GM18511 (cell line): ENCODE measurements at regions not wholly inside any gene's neighbourhood (a gene's known extent, or its start where the extent isn't known, plus 50 kb on each side); places are given as distances from the start of the nearest gene placed in this dataset.

Experiments
- ATAC-seq: cut with Tn5 transposase; IDR thresholded peaks from one replicate; pipeline ENCODE4 v1.9.1; 2021; ENCODE audit warnings: mild to moderate bottlenecking, moderate library complexity; ENCODE audit not compliant: unreplicated experiment

- no peak for ATAC-seq
Measured at GRCh38 chr3:145815707-145816413, 345.1 kb downstream of the PLOD2 start.

DNA sequence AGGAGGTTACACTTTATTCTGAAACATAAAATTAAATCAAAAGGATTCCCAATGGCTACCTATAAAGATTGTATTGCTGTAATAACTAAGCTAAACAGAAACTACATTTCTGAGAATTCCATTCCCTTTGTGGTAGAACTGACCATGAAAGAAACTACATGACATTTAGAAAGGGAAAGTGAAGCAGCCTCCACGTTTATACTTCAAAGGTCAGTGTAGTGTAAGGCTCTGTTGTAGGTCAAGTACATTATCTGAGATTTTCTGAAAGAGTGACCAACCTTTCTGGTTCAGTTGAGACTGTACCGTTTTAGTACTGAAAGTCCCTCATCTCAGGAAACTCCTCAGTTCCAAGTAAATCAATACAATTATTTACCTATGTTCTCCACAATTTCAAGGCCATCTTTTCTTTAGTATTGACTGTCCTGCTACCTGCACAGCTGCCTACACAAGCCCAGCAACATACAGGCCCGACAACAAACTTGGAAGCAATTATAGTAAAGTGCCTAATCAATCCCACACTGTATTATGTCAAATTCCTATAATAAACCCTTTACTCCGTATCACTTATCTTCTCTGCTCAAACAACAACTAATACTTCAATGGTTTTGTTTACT, 343.0 kb downstream of the PLOD2 start:
- ATAC-seq: peak; percentile 74

DNA sequence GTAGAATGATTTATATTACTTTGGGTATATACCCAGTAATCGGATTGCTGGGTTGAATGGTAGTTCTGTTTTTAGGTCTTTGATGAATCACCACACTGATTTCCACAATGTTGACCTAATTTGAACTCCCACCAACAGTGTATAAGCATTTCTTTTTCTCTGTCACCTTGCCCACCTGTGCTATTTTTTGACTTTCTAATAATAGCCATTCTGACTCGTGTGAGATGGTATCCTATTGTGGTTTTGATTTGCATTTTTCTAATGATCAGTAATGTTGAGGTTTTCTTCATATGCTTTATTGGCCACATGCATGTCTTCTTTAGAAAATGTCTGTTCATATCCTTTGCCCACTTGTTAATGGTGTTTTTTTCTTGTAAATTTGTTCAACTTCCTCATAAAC, 340.8 kb downstream of the PLOD2 start:
- ATAC-seq: no peak

- ATAC-seq: no peak
Measured at GRCh38 chr3:145842294-145842902, 318.6 kb downstream of the PLOD2 start.

GRCh38 chr3:145843561-145843960, 317.4 kb downstream of the PLOD2 start:
- ATAC-seq: no peak

GRCh38 chr3:145849115-145849514, 311.9 kb downstream of the PLOD2 start:
- ATAC-seq: no peak

GRCh38 chr3:145854499-145854898, 306.5 kb downstream of the PLOD2 start:
- ATAC-seq: no peak

GRCh38 chr3:145857956-145858355, 303.0 kb downstream of the PLOD2 start:
- ATAC-seq: no peak

DNA sequence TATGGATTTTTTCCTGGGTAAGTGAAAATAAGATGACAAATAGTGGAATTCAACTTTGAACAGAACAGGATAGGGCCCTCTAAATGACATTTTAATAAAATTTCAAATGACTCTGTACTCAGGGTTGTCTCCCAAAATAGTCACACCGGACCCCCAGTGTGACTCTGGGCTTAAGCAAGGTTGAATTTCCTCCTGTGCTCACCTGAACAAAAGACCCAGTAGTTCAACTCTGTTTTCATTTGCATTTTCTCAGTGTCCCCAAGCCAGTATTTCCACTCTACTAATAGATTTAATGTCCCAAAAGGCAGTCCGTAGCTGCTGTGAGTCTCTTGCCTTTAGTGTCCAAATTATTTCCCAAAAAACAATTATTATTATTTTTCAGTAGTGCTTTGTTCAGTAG, 296.6 kb downstream of the PLOD2 start:
- no peak for ATAC-seq

GRCh38 chr3:145865399-145866018, 295.5 kb downstream of the PLOD2 start:
- ATAC-seq: no peak

- ATAC-seq: peak; percentile 81
Measured at GRCh38 chr3:145869958-145870357, 291.0 kb downstream of the PLOD2 start.

DNA sequence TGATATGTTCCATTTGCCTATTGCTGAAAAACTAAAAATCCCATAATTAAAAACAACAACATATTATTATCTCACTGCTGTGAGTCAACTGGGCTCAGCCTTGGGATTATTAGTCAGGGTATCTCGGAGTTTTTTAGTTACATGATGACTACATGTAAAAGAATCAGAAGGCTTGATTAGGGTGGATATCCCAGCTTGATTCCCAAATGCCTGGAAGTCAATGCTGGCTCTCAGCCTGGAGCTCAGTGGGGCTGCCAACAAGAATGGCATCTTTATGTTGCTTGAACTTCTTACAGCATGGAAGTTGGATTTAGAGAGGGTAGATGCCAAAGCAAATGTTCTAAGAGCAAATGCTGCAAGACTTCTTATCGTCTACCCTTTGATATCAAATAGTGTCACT, 278.5 kb downstream of the PLOD2 start:
- no peak for ATAC-seq

DNA sequence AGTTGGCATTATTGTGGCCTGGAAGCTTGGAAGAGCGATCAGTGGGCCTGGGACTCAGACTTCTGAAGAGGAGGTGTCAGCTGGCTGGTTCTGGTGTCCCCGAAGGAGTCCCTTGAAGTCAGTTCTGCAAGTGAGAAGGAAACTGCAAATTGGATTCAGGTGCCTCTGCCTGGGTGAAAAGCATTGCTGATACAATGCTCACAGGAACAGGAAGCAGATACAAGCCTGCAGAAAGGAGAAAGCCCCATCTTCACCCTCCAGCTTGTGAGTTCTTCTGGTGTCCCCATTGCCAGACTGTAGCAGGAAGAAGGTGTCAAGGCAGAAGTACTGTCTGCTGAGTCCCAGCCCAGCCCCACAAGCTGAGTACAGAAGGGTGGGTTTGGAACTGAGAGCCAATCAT, 271.3 kb downstream of the PLOD2 start:
- peak; percentile 64 for ATAC-seq

DNA sequence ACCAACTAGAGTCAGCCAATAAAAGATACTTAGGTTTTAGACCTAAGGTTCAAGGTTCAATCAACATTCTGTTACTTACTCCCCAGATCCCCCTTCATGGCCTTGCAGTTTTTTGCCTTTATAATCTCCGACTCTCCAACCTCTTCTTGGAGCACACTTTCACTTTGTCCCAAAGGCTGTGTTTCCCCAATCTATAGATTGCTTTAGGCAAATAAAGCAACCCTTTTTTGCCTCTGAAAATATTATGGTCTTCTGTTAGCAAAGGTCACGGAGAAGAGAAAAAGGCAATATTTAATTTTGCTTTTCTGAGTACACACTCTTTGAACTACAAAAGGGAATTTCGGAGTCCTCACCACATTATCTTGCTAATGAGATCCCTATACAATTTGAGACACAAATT, 268.1 kb downstream of the PLOD2 start:
- ATAC-seq: no peak

- no peak for ATAC-seq
Measured at GRCh38 chr3:145893331-145893730, 267.7 kb downstream of the PLOD2 start.

DNA sequence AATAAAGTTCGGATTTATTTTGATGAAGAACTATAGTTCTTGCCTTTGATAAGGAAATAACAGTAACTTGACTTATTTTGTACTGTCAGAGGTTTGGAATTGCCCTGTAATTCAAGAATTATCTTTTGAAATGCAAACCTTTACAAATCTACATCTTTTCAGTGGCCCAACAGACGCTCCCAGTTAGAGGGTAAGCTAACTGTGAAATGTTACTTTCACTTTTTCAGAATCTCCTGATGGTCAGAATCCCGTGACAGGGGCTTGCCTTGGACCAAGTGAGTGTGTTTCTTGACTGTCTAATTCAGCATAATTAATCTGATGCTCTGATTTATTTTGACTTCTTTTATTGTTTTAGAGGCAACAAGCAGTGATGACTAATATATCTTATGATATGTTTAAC, 262.5 kb downstream of the PLOD2 start:
- peak; percentile 43 for ATAC-seq

- peak; percentile 60 for ATAC-seq
Measured at GRCh38 chr3:145899241-145899640, 261.7 kb downstream of the PLOD2 start.

DNA sequence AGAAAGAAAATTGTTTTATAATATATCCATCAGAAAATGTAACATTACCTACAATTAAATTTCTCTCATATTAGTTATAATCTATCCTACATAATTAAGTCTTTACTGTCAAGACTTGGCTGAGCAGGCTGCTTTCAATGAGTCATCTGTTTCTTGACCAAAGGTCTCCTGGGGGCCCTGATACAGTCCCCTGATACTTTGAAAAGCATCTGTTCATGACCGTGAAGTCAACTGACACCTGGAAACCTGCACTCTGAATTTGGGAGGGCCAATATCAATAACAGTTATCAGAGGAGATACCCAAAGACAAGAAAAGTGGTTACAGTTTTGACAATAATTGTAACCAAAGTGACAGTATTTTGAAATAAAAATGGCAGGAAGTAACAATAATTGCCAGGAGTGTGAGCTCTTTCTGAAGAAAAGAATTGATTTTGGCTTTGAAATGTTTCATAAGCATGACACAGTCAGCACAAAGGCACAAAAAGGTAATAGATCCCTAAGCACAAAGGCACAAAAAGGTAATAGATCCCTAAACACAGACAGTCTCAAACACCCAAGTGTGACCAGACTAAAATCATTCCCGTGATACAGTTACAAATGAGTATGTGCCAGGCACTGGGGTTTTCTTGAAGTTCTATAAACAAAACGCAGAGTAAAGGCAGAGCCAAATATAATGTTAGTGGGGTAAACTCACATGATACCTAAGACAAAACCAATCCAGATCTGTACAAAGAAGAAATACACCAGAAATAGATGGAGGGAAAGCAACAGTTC, 260.7 kb downstream of the PLOD2 start:
- ATAC-seq: peak; percentile 84

DNA sequence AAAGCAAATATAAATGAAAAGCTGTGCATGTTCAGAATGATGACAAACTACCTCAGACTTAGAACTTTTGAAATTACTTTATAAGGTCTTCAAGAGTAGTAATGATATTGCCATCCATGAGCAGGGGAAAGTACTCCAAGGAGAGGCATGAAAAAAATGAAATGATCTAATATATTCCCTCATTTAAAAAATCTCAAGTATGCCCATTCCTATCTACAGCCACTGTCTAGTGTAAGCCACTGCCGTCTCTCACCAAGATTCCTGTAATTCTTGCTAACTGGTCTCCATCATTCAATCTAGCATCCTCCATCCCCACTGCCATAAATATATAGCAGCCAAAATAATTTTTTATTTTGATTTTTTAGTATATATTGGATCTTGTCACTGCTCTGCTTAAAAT, 258.8 kb downstream of the PLOD2 start:
- ATAC-seq: no peak

GRCh38 chr3:145903472-145904013, 257.4 kb downstream of the PLOD2 start:
- no peak for ATAC-seq

- ATAC-seq: no peak
Measured at GRCh38 chr3:145904138-145904537, 256.8 kb downstream of the PLOD2 start.
